WTC11 (cell line): ENCODE measurements at regions not wholly inside any gene's neighbourhood (a gene's known extent, or its start where the extent isn't known, plus 50 kb on each side); places are given as distances from the start of the nearest gene placed in this dataset.

Source experiments
- ATAC-seq: fragments of 200-7000 bp; cut with Tn5 transposase; 2 replicates; pipeline ENCODE4 v1.10.0; 2021; ENCODE audit warnings: mild to moderate bottlenecking, moderate library complexity
- CTCF ChIA-PET: fragments of 300-600 bp; sonication (Branson Sonifier 250); formaldehyde crosslinking; loops from one replicate; lab custom pipeline; 2021; ENCODE audit warnings: antibody characterized with exemption; lab: Charles Lee
- POLR2A ChIA-PET: fragments of 350-600 bp; sonication (Branson Sonifier 250); formaldehyde crosslinking; loops from one replicate; lab custom pipeline; 2021; ENCODE audit warnings: antibody characterized with exemption; lab: Charles Lee
- DNase-seq: peaks from one replicate; pipeline ENCODE4 v3.0.0; 2021; ENCODE audit warnings: low spot score
- H3K27ac Mint-ChIP-seq: 2 replicates; pipeline ENCODE4 v1.8.0; 2021; ENCODE audit warnings: mixed read lengths
- H3K27me3 Mint-ChIP-seq: 2 replicates; pipeline ENCODE4 v1.8.0; 2021; ENCODE audit warnings: low read depth, mild to moderate bottlenecking, moderate library complexity, mixed read lengths
- H3K36me3 Mint-ChIP-seq: 2 replicates; pipeline ENCODE4 v1.8.0; 2021; ENCODE audit warnings: mixed read lengths
- H3K4me1 Mint-ChIP-seq: 2 replicates; pipeline ENCODE4 v1.8.0; 2022; ENCODE audit warnings: mixed read lengths
- H3K4me3 Mint-ChIP-seq: 2 replicates; pipeline ENCODE4 v1.8.0; 2021; ENCODE audit warnings: mild to moderate bottlenecking, moderate library complexity, mixed read lengths
- H3K9me3 Mint-ChIP-seq: 2 replicates; pipeline ENCODE4 v1.8.0; 2021; ENCODE audit warnings: mixed read lengths
- ARID4B ChIP-seq: sonication (generic); formaldehyde crosslinking; IDR thresholded peaks from 2 replicates; pipeline ENCODE4 v1.8.0; 2023; ENCODE audit warnings: missing genetic modification reagents, mild to moderate bottlenecking, borderline replicate concordance
- ATF1 ChIP-seq: sonication (generic); formaldehyde crosslinking; IDR thresholded peaks from 2 replicates; pipeline ENCODE4 v1.8.1; 2023; ENCODE audit warnings: mild to moderate bottlenecking, moderate library complexity, missing genetic modification reagents
- CTCF ChIP-seq: fragments of 200-600 bp; IDR thresholded peaks from 2 replicates; pipeline ENCODE4 v1.8.0; 2022; ENCODE audit warnings: antibody characterized with exemption
- ELF4 ChIP-seq: sonication (generic); formaldehyde crosslinking; IDR thresholded peaks from 2 replicates; pipeline ENCODE4 v1.8.1; 2022; ENCODE audit warnings: low read depth, mild to moderate bottlenecking, moderate library complexity, missing genetic modification reagents
- ESRRA ChIP-seq: sonication (generic); formaldehyde crosslinking; IDR thresholded peaks from 2 replicates; pipeline ENCODE4 v1.8.1; 2022; ENCODE audit warnings: mild to moderate bottlenecking, missing genetic modification reagents, borderline replicate concordance
- GABPB1 ChIP-seq: sonication (generic); formaldehyde crosslinking; IDR thresholded peaks from 2 replicates; pipeline ENCODE4 v1.8.1; 2023; ENCODE audit warnings: mild to moderate bottlenecking, missing genetic modification reagents
- HMGA2 ChIP-seq: fragments of 250-450 bp; sonication (Bioruptor Pico); IDR thresholded peaks from 2 replicates; pipeline ENCODE4 v1.4.0; 2021; ENCODE audit warnings: mild to moderate bottlenecking, moderate library complexity
- MLX ChIP-seq: sonication (generic); formaldehyde crosslinking; IDR thresholded peaks from 2 replicates; pipeline ENCODE4 v1.8.1; 2023; ENCODE audit warnings: mild to moderate bottlenecking, missing genetic modification reagents, moderate library complexity
- MYBL2 ChIP-seq: sonication (generic); formaldehyde crosslinking; IDR thresholded peaks from 2 replicates; pipeline ENCODE4 v1.8.1; 2023; ENCODE audit warnings: mild to moderate bottlenecking, moderate library complexity, missing genetic modification reagents
- NFE2L1 ChIP-seq: sonication (generic); formaldehyde crosslinking; IDR thresholded peaks from 2 replicates; pipeline ENCODE4 v1.8.1; 2023; ENCODE audit warnings: missing genetic modification reagents
- NR3C1 ChIP-seq: sonication (generic); formaldehyde crosslinking; conservative IDR thresholded peaks from 2 replicates; pipeline ENCODE4 v1.8.1; 2023; ENCODE audit warnings: low read depth, mild to moderate bottlenecking, missing genetic modification reagents
- OVOL2 ChIP-seq: fragments of 250-450 bp; sonication (Bioruptor Pico); IDR thresholded peaks from 2 replicates; pipeline ENCODE4 v1.9.0; 2021; ENCODE audit warnings: mild to moderate bottlenecking, borderline replicate concordance
- RORB ChIP-seq: fragments of 250-450 bp; sonication (Bioruptor Pico); IDR thresholded peaks from 2 replicates; pipeline ENCODE4 v1.9.0; 2021; ENCODE audit warnings: mild to moderate bottlenecking
- SMAD3 ChIP-seq: sonication (generic); formaldehyde crosslinking; IDR thresholded peaks from 2 replicates; pipeline ENCODE4 v1.8.0; 2022; ENCODE audit warnings: missing genetic modification reagents, mild to moderate bottlenecking, borderline replicate concordance
- TEAD1 ChIP-seq: sonication (generic); formaldehyde crosslinking; IDR thresholded peaks from 2 replicates; pipeline ENCODE4 v1.8.0; 2022; ENCODE audit warnings: mild to moderate bottlenecking, missing genetic modification reagents
- ZMAT4 ChIP-seq: fragments of 250-450 bp; sonication (Bioruptor Pico); IDR thresholded peaks from 2 replicates; pipeline ENCODE4 v1.9.0; 2021; ENCODE audit warnings: mild to moderate bottlenecking
- ZNF232 ChIP-seq: sonication (generic); formaldehyde crosslinking; IDR thresholded peaks from 2 replicates; pipeline ENCODE4 v1.8.0; 2022; ENCODE audit warnings: mild to moderate bottlenecking, missing genetic modification reagents
- ZNF671 ChIP-seq: fragments of 250-450 bp; sonication (Bioruptor Pico); IDR thresholded peaks from 2 replicates; pipeline ENCODE4 v1.8.0; 2021; ENCODE audit warnings: mild to moderate bottlenecking
- TF ChIP-seq, protein P1 (sequence below): sonication (generic); formaldehyde crosslinking; conservative IDR thresholded peaks from 2 replicates; pipeline ENCODE4 v1.8.1; 2022; ENCODE audit warnings: mild to moderate bottlenecking, missing genetic modification reagents
- TF ChIP-seq, protein P2 (sequence below): sonication (generic); formaldehyde crosslinking; IDR thresholded peaks from 2 replicates; pipeline ENCODE4 v1.8.0; 2022; ENCODE audit warnings: missing genetic modification reagents
- TF ChIP-seq, protein P3 (sequence below): sonication (generic); formaldehyde crosslinking; IDR thresholded peaks from 2 replicates; pipeline ENCODE4 v1.8.1; 2023; ENCODE audit warnings: mild to moderate bottlenecking, missing genetic modification reagents, moderate library complexity

DNA sequence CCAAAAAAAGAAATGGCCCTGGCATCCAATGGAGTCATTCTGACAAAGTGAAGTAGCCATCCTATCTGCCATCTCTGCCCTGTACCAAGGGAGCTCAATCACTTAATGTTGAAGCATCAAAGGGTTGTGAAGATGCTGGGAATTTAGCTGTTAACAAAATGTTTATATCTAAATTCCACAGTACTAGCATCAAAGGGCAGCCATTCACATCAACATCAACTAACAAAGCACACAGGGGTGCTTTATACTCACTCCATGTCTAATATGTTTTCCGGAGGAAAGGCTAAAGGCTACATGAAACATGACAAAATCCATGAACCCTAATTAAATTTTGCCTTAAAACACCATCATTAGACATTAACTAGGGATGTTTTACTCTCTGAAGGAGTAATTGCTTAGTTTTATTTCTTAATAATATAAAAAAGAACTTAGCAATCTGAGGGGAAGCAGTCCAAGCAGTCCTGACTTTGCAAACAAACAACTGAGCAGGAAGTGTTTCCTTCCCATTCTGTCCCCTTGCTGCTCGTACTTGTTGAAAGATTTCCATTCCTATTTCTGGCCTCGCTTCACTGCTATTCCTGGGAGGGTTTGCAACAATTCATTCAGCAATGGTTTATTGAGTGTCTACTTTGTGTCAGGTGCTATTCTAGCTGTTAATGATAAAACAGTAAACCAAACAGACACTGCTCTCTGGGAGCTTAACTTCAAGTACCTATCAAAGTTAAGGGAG lies 208.6 kb upstream of the SLC7A11 start:
- no peaks in the 10 kb centered on the region for H3K9me3 Mint-ChIP-seq
- H3K27me3 Mint-ChIP-seq, result no peaks in the 10 kb centered on the region
- H3K36me3 Mint-ChIP-seq, result no peaks in the 10 kb centered on the region
- no peak for ATAC-seq
- no peak for DNase-seq
- H3K4me3 Mint-ChIP-seq, result no peak overlapping the region
- ChIA-PET CTCF (no interaction called here), POLR2A (no interaction called here)
- no peak overlapping the region for H3K27ac Mint-ChIP-seq
- H3K4me1 Mint-ChIP-seq, result peaks cover 14% of the 10 kb centered on the region
- TF ChIP-seq ATF1 (CRISPR knock-in tag), result no peak
- TF ChIP-seq ARID4B (CRISPR knock-in tag), result no peak
- no peak for TF ChIP-seq HMGA2 (CRISPR knock-in tag)

DNA sequence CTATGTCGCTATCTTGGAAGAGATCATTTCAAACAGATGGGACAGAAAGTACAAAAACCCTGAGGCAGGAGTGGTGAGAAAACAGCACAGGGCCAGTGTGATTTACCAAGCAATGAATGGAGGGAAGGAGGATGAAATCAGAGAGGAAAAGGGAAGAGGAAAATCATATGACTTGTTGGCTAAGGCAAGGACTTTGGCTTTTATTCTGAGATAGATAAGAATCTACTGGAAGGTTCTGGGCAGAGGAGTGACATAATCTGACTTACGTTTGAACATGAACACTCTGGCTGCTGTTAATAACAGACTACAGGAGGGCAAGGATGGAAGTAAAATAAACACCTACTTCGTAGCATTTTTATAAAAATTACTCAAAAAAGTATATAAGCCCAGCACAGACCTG lies 207.8 kb upstream of the SLC7A11 start:
- Mint-ChIP-seq H3K4me1 (peaks cover 6% of the 10 kb centered on the region), H3K9me3 (no peaks in the 10 kb centered on the region), H3K4me3 (no peak overlapping the region), H3K36me3 (no peaks in the 10 kb centered on the region), H3K27me3 (no peaks in the 10 kb centered on the region), H3K27ac (no peak overlapping the region)
- DNase-seq (no peak), ATAC-seq (no peak)
- POLR2A ChIA-PET, result no interaction called here
- CTCF ChIA-PET, result no interaction called here
- no peak for TF ChIP-seq ZNF671 (CRISPR knock-in tag)
- TF ChIP-seq ZNF232, result no peak
- no peak for TF ChIP-seq MYBL2 (CRISPR knock-in tag)
- no peak for TF ChIP-seq ZMAT4 (CRISPR knock-in tag)
- no peak for TF ChIP-seq MLX
- no peak for TF ChIP-seq CTCF
- TF ChIP-seq OVOL2, result no peak
- TF ChIP-seq, protein P1, sequence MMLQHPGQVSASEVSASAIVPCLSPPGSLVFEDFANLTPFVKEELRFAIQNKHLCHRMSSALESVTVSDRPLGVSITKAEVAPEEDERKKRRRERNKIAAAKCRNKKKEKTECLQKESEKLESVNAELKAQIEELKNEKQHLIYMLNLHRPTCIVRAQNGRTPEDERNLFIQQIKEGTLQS, result no peak
- TF ChIP-seq NR3C1 (CRISPR knock-in tag), result no peak
- TF ChIP-seq NFE2L1 (CRISPR knock-in tag), result no peak
- TF ChIP-seq RORB (CRISPR knock-in tag), result no peak
- TF ChIP-seq, protein P2, sequence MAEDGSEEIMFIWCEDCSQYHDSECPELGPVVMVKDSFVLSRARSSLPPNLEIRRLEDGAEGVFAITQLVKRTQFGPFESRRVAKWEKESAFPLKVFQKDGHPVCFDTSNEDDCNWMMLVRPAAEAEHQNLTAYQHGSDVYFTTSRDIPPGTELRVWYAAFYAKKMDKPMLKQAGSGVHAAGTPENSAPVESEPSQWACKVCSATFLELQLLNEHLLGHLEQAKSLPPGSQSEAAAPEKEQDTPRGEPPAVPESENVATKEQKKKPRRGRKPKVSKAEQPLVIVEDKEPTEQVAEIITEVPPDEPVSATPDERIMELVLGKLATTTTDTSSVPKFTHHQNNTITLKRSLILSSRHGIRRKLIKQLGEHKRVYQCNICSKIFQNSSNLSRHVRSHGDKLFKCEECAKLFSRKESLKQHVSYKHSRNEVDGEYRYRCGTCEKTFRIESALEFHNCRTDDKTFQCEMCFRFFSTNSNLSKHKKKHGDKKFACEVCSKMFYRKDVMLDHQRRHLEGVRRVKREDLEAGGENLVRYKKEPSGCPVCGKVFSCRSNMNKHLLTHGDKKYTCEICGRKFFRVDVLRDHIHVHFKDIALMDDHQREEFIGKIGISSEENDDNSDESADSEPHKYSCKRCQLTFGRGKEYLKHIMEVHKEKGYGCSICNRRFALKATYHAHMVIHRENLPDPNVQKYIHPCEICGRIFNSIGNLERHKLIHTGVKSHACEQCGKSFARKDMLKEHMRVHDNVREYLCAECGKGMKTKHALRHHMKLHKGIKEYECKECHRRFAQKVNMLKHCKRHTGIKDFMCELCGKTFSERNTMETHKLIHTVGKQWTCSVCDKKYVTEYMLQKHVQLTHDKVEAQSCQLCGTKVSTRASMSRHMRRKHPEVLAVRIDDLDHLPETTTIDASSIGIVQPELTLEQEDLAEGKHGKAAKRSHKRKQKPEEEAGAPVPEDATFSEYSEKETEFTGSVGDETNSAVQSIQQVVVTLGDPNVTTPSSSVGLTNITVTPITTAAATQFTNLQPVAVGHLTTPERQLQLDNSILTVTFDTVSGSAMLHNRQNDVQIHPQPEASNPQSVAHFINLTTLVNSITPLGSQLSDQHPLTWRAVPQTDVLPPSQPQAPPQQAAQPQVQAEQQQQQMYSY, result no peak
- TF ChIP-seq ESRRA (CRISPR knock-in tag), result no peak
- no peak for TF ChIP-seq SMAD3 (CRISPR knock-in tag)
- no peak for TF ChIP-seq TEAD1 (CRISPR knock-in tag)
- TF ChIP-seq ELF4 (CRISPR knock-in tag), result no peak
- TF ChIP-seq HMGA2 (CRISPR knock-in tag), result no peak
- TF ChIP-seq, protein P3, sequence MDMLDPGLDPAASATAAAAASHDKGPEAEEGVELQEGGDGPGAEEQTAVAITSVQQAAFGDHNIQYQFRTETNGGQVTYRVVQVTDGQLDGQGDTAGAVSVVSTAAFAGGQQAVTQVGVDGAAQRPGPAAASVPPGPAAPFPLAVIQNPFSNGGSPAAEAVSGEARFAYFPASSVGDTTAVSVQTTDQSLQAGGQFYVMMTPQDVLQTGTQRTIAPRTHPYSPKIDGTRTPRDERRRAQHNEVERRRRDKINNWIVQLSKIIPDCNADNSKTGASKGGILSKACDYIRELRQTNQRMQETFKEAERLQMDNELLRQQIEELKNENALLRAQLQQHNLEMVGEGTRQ (CRISPR knock-in tag), result no peak
- TF ChIP-seq GABPB1 (CRISPR knock-in tag), result no peak
